ENCODE measurements at regions not wholly inside any gene's neighbourhood (a gene's known extent, or its start where the extent isn't known, plus 50 kb on each side); places are given as distances from the start of the nearest gene placed in this dataset.

DNA sequence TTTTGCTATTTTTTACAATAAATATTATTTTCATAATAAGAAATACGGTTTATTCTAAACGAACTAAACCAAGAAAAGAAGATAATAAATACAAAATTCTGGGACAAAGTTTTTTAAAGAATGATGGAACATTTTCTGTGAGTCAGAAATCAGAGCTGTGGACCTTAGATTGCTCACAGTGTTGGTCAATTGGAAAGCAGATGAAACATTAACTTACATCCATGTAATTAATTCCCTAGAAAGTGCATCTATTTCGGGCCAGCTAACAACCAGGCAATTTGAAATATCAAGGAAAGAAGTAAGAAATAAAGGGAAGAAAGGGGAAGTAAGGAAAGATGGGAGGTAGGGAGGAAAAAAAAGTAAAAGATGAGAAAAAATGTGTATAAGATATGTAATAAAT is 1569.8 kb upstream of the TENM4 start:
- TF ChIP-seq, protein P1, sequence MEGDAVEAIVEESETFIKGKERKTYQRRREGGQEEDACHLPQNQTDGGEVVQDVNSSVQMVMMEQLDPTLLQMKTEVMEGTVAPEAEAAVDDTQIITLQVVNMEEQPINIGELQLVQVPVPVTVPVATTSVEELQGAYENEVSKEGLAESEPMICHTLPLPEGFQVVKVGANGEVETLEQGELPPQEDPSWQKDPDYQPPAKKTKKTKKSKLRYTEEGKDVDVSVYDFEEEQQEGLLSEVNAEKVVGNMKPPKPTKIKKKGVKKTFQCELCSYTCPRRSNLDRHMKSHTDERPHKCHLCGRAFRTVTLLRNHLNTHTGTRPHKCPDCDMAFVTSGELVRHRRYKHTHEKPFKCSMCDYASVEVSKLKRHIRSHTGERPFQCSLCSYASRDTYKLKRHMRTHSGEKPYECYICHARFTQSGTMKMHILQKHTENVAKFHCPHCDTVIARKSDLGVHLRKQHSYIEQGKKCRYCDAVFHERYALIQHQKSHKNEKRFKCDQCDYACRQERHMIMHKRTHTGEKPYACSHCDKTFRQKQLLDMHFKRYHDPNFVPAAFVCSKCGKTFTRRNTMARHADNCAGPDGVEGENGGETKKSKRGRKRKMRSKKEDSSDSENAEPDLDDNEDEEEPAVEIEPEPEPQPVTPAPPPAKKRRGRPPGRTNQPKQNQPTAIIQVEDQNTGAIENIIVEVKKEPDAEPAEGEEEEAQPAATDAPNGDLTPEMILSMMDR (IDR thresholded peaks at IDR 0.05), result no peak
- no peak for TF ChIP-seq ESRRA (IDR thresholded peaks at IDR 0.05; ENCODE audit: borderline replicate concordance, low read length)
- TF ChIP-seq KDM1A (IDR thresholded peaks at IDR 0.05; ENCODE audit: low read depth), result no peak
